ENCODE measurements at regions not wholly inside any gene's neighbourhood (a gene's known extent, or its start where the extent isn't known, plus 50 kb on each side); places are given as distances from the start of the nearest gene placed in this dataset.

DNA sequence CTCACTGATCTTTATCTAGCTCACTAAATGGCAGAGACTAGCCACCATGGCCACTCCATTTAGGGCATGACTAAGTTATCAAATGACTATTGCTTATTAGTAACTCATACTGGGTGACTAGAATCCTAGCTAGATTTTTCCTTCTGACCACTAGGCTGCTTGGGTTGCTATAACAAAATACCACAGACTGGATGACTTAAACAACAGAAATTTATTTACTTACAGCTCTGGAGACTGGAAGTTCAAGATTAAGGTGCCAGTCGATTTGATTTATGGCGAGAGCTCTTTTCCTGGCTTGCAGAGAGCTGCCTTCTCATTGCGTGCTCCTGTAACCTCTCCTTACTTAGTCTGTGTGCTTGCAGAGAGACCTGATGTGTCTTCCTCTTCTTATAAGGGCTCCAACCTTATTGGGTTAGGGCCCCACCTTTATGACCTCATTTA lies 55.0 kb upstream of the APC start:
- no peak overlapping the region for H3K27ac Mint-ChIP-seq
- DNase-seq: no peak
- H3K4me3 Mint-ChIP-seq: no peak overlapping the region
- peaks cover 8% of the 10 kb centered on the region for H3K27me3 Mint-ChIP-seq
- ATAC-seq: no peak
- no peaks in the 10 kb centered on the region for H3K4me1 Mint-ChIP-seq
- no peaks in the 10 kb centered on the region for H3K9me3 Mint-ChIP-seq

DNA sequence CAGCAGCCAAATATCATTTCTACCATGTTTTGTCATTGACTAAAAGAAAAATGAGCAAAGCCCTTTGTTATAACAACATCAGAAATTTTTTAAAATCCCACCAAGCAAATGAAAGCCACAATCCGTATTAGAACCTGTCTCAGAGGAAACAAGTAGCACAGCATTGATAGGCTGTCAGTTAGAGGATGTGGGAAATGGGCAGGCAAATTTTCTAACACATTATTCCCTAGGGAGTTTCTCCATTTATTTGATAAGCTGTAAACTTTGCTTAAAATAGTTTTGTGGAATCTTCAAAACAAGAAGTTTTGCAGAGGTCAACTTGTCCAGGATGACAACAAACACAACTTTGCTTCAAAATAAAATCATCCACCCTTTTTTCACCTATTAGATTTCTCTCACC lies 53.6 kb upstream of the APC start:
- H3K27ac Mint-ChIP-seq: no peak overlapping the region
- H3K4me3 Mint-ChIP-seq: no peak overlapping the region
- DNase-seq: no peak
- H3K4me1 Mint-ChIP-seq: no peaks in the 10 kb centered on the region
- no peak for ATAC-seq
- no peaks in the 10 kb centered on the region for H3K9me3 Mint-ChIP-seq
- peaks cover 16% of the 10 kb centered on the region for H3K27me3 Mint-ChIP-seq

DNA sequence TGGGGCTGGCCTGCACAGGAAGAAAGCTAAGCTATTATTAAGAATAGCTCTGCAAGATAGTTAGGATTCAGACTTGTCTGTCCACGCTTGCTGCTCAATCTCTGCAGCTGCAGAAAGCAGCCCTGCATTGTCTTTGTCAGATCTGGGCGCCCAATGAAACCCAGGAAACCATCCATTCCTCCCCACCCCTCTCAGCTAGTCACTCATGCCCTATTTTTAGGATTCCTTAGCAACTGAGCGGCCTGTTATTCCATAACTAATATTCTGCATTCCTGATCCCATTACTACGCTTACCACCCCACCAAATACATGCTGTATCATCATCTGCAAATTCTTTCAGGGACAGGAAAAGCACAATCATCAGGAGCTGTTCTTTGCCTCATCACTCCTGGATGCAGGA lies 52.9 kb upstream of the APC start:
- DNase-seq: no peak
- H3K27ac Mint-ChIP-seq: no peak overlapping the region
- H3K27me3 Mint-ChIP-seq: peaks cover 17% of the 10 kb centered on the region
- no peak for ATAC-seq
- H3K9me3 Mint-ChIP-seq: no peaks in the 10 kb centered on the region
- H3K4me3 Mint-ChIP-seq: no peak overlapping the region
- no peaks in the 10 kb centered on the region for H3K4me1 Mint-ChIP-seq

DNA sequence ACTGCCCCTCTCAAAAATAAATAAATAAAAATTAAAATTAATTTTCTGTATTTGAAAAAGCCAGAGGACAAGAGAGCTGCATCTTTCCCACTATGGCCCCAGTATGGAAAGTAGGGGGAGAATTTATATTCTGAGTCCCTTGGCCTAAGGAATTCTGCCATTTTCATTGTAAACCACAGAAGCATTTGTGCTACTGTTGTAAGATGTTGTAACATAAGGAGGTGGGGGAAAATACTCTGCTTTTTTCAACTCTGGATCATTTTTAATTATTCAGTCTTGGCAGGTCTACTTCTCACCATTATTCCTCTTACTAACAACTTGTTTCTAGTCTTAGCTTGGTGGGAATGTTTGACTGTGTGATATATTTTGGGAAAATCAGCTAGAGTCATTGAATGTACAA lies 52.3 kb upstream of the APC start:
- H3K27ac Mint-ChIP-seq: no peak overlapping the region
- DNase-seq: no peak
- H3K4me3 Mint-ChIP-seq: no peak overlapping the region
- no peaks in the 10 kb centered on the region for H3K4me1 Mint-ChIP-seq
- ATAC-seq: no peak
- peaks cover 23% of the 10 kb centered on the region for H3K27me3 Mint-ChIP-seq
- no peaks in the 10 kb centered on the region for H3K9me3 Mint-ChIP-seq

DNA sequence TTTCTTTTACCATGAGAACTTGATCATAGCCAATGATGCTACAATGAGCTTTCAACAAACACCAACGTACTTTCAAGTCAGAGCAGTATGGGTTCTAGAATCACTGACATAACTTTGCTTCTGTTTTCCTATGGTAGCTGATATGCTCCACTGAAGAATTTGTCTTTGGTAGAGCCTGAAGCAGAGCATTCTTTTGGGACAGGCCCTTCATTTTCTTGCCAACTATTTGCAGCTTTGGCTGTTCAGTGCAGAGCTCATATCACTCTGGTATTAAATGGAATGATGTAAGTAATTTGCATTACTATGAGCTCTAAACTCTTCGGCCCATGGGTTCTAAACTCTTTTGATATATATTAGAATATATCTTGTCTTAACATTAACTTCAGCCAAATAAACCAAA lies 51.8 kb upstream of the APC start:
- H3K9me3 Mint-ChIP-seq: no peaks in the 10 kb centered on the region
- no peak overlapping the region for H3K27ac Mint-ChIP-seq
- no peak overlapping the region for H3K4me3 Mint-ChIP-seq
- DNase-seq (no peak), ATAC-seq (no peak)
- H3K27me3 Mint-ChIP-seq: peaks cover 29% of the 10 kb centered on the region
- no peaks in the 10 kb centered on the region for H3K4me1 Mint-ChIP-seq

DNA sequence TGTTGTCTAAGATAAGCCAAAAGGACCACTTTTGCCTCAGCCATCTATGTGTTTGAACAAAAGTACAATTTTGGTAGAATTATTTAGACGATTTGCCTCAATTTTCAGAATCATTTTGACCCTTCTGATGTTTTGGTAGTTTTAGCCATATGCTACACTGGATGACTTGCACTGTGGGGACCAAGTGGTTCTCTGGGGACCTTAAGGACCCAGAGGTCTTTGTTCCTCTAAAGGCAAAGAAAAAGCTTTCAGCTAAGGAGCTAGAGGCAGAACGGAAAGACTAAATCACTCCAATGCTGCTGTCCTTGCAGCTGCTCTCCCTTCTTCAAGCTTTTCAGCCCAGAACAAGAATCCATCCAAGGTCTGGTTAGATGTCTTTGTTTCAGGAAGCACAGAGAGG lies 51.0 kb upstream of the APC start:
- ATAC-seq: no peak
- H3K4me1 Mint-ChIP-seq: no peaks in the 10 kb centered on the region
- DNase-seq: no peak

DNA sequence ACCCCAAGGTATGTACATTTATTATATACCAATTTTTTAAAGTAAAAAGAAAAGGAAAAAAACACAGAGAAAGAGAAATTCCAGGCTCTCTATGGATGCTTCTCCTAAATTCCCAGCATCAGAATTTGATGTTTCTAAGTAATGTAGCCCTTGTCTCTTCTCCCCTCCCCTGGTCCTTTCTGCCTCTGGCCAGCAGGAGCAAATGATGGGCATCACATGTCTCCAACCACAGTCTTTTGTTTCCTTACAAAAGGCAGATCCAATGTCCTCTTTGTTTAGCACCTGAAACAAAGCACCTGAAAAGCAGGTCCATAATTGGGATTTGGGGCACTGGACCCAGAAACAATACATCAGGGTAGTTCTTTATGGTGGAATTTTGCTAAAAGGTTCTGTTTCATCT lies 50.4 kb upstream of the APC start:
- Mint-ChIP-seq H3K4me1 (no peaks in the 10 kb centered on the region), H3K27ac (no peak overlapping the region), H3K9me3 (no peaks in the 10 kb centered on the region), H3K4me3 (no peak overlapping the region), H3K27me3 (peaks cover 43% of the 10 kb centered on the region)
- ATAC-seq (no peak), DNase-seq (no peak)

More for the DNA sequence above, 51.0 kb upstream of the APC start:
- Mint-ChIP-seq H3K27me3 (peaks cover 36% of the 10 kb centered on the region), H3K4me3 (no peak overlapping the region), H3K9me3 (no peaks in the 10 kb centered on the region), H3K27ac (no peak overlapping the region)
